NCI-H748 treated with DMSO at 0.1 percent for 48 hours (cell line): ENCODE measurements at regions not wholly inside any gene's neighbourhood (a gene's known extent, or its start where the extent isn't known, plus 50 kb on each side); places are given as distances from the start of the nearest gene placed in this dataset.
"Not testable (repeated sequence)": the region's sequence is repeated elsewhere in the genome, so short reads cannot be mapped to it uniquely, and the experiment has no call there.

Experiments used
- DNase-seq: peaks from one replicate; lab custom pipeline; 2025; lab: John Stamatoyannopoulos, UW

GRCh38 chr3:145557405-145557804, 603.6 kb downstream of the PLOD2 start:
- no peak for DNase-seq

- no peak for DNase-seq
Observed at GRCh38 chr3:145578471-145578870, 582.5 kb downstream of the PLOD2 start.

- no peak for DNase-seq
Observed at GRCh38 chr3:145581694-145582093, 579.3 kb downstream of the PLOD2 start.

DNA sequence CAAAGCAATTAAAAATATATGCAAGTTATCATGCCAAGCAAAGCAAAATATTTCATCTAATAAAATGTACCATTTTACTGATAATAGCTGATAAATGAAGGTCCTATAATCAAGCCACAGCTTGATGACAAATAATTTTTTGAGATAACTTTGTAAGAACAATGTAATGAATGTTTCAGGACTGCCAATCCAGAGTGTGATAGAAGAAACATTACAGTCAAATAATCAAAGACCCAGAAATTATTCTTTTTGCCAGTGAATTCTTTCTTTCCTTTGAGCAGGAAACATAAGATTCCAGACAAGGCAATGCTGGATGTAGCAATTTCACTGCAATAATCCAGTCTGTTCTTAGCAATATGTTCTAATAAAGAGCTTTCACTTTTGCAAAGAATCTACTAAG, 556.1 kb downstream of the PLOD2 start:
- DNase-seq, result no peak

- DNase-seq, result no peak
Observed at GRCh38 chr3:145620002-145620401, 541.0 kb downstream of the PLOD2 start.

- DNase-seq, result no peak
Observed at GRCh38 chr3:145620486-145620885, 540.5 kb downstream of the PLOD2 start.

DNA sequence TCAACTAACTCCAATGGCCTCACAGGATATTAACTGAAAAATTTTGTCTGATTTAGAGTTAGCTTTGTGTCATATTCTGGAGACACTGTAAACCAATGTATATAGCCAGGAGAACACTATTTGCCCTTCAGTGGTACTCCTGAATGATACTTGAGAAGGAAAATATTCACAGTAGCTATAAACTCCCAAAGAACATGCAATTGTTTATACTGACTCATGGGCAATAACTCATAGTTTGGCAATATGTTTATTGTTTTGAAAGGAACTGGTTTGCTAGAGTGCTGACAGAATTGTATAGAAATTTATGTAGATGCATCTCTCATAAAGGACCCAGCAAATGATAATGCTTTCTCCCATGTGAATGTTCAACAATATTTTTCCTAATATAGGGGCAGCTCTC, 537.6 kb downstream of the PLOD2 start:
- no peak for DNase-seq

GRCh38 chr3:145628211-145628610, 532.8 kb downstream of the PLOD2 start:
- no peak for DNase-seq

DNA sequence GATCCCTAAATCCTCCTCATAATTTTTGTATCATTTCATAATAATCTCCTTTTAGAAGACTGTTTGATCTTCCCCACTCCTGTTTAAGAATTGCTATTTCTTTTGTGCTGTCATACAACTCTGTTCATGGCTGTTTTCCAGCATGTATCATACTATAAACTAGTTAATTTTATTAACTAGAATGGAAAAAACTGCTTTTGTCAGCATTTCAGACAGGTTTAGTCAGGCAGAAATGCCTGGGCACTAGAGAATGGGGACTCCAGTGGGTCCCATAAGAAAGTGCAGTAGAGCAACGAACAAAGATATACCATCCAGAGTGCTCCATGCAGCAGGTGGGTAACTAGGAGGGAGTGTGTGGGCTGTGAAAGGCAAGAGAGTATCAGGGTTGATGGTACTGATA, 523.9 kb downstream of the PLOD2 start:
- no peak for DNase-seq

DNA sequence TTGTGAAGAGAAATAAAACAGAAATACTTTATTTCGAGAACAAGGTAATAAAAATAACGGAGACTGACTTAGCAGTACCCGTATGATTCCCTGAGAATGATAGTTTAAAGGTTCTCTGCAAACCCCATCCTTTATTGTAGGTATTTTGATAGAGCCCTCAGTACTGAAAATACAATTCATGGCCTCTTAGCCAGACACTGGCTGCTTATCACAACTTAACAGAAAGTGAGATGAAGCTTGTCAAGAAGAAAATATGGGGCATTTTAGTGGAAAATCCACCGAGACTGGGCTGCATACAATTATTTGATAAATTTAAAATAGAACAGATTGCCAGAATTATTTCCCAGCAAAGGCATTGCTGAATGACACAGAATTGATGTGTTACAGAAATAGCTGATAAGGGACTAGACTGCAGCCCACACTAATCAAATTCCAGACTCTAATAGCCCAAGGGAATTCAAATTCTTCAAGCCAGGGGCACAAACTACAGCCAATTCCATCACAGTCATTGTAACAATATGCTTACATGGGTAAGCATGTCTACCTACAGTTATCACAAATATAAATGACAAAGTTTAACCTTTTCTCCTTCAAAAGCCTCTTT, 521.9 kb downstream of the PLOD2 start:
- no peak for DNase-seq

DNA sequence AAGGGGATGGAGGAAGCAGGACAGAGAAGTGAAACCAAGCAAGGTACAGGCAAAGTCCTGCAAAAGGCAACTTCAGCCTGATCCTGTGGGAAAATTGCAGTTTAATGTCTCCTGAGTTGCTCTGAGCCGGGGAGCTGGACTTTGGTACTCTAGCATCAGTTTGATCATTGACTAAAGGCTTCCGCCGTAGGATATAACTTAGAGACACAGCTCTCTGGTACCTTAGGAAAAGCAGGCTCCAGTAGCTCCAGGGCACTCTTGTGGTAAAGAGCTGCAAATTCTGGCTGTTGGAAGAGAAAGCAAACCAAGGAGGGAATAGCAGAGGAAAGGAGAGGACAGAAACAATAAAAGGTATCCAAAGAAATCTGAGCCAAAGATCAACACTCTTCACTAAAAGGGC, 521.1 kb downstream of the PLOD2 start:
- DNase-seq, result no peak

DNA sequence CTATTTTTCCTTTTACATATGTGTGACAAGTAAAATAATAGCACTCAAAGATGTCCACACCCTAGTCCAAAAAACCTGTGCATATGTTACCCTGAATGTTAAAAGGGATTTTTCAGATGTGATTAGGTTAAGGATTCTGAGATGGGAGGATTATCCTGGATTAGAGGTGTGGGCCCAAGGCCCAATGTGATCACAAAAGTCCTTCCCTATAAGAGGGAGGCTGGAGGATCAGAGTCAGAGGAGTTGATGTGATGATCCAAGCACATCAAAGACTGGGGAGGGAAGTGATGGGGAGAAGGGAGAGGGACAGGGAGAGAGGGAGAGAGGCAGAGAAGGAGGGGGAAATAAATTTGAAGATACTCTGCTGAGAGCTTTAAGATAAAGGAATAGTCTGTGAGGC, 512.6 kb downstream of the PLOD2 start:
- no peak for DNase-seq

GRCh38 chr3:145649368-145649887, 511.6 kb downstream of the PLOD2 start:
- no peak for DNase-seq

- DNase-seq, result no peak
Observed at GRCh38 chr3:145650170-145650569, 510.8 kb downstream of the PLOD2 start.

GRCh38 chr3:145671121-145671520, 489.9 kb downstream of the PLOD2 start:
- no peak for DNase-seq

- no peak for DNase-seq
Observed at GRCh38 chr3:145673838-145674237, 487.1 kb downstream of the PLOD2 start.

DNA sequence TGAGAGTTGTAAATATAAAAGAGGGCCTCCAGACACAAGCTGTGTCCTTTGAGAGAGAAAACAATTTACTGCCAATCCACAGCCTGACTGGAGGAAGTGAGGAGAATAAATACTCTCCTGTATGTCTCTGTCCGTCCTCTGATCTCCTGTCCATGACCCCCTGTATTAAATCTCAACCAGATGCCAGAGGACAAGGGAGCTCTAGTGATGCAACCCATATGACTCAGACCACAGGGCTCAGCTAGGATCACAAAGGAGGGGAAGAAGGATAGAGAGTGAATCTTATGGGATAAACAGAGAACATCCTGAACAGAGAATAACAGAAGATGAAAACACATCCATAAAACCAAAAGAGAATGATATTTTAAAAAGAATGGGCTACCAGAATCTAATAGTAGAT, 482.6 kb downstream of the PLOD2 start:
- DNase-seq, result no peak

- DNase-seq, result no peak
Observed at GRCh38 chr3:145681181-145681580, 479.8 kb downstream of the PLOD2 start.

- not testable (repeated sequence) for DNase-seq
Observed at GRCh38 chr3:145687978-145688377, 473.0 kb downstream of the PLOD2 start.

GRCh38 chr3:145692751-145693150, 468.2 kb downstream of the PLOD2 start:
- DNase-seq, result no peak

DNA sequence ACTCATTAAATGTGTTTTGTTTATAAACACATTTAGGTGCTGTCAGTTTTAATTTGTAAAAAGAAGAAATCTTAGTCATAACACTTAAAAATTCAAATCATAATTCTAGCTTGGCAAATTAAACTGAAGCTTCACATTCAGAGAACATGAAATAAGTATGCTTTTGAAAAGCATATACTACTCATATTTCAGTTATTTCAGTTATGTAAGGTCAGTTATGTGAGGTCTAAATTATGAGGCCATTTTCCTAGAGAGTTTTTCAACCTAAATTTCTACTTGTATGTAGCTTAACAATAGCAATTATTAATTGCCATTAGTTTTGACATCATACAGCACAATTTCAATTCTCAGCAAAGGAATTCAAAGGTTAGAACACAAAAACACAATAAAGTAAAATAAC, 465.0 kb downstream of the PLOD2 start:
- no peak for DNase-seq

- DNase-seq, result no peak
Observed at GRCh38 chr3:145698250-145698649, 462.7 kb downstream of the PLOD2 start.

GRCh38 chr3:145698749-145699148, 462.2 kb downstream of the PLOD2 start:
- no peak for DNase-seq

GRCh38 chr3:145704020-145704419, 457.0 kb downstream of the PLOD2 start:
- DNase-seq, result no peak
